ENCODE measurements at regions not wholly inside any gene's neighbourhood (a gene's known extent, or its start where the extent isn't known, plus 50 kb on each side); places are given as distances from the start of the nearest gene placed in this dataset.

DNA sequence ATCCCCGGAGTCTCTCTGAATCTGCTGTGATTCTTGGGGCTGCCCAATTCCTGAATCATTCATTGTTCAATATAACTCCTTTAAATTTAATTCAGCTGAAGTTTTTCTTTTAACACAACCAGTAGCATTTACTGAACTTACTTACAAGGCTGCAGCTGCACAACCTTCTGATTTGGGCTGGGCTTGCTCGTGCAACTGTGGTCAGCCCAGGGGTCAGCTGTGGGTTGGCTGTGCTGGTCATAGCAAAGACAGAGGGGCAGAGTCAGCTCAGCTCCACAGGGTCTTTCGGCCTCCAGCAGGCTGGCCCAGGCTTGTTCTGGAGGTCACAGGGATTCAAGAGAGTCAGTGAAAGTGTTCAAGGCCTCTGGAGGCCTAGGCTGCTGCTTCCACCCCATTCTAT lies 186.1 kb downstream of the MATN1 start:
- H3K4me2 ChIP-seq: no peak overlapping the region
- no peak overlapping the region for H3K27ac ChIP-seq
- H3K79me2 ChIP-seq (ENCODE audit: insufficient read depth, low read depth): no peaks in the 10 kb centered on the region
- no peak overlapping the region for H3K9ac ChIP-seq
- no peak overlapping the region for H3K4me3 ChIP-seq (IDR thresholded peaks at IDR 0.05; ENCODE audit: insufficient read depth, low read depth, low read length)
- H3K27me3 ChIP-seq (ENCODE audit: insufficient read depth, low read depth): no peaks in the 10 kb centered on the region; the same call in 1 of the 2 replicates
- no peak overlapping the region for H2AFZ ChIP-seq (ENCODE audit: low read depth)
- TF ChIP-seq, protein P1, sequence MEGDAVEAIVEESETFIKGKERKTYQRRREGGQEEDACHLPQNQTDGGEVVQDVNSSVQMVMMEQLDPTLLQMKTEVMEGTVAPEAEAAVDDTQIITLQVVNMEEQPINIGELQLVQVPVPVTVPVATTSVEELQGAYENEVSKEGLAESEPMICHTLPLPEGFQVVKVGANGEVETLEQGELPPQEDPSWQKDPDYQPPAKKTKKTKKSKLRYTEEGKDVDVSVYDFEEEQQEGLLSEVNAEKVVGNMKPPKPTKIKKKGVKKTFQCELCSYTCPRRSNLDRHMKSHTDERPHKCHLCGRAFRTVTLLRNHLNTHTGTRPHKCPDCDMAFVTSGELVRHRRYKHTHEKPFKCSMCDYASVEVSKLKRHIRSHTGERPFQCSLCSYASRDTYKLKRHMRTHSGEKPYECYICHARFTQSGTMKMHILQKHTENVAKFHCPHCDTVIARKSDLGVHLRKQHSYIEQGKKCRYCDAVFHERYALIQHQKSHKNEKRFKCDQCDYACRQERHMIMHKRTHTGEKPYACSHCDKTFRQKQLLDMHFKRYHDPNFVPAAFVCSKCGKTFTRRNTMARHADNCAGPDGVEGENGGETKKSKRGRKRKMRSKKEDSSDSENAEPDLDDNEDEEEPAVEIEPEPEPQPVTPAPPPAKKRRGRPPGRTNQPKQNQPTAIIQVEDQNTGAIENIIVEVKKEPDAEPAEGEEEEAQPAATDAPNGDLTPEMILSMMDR (conservative IDR thresholded peaks at IDR 0.05; ENCODE audit: low read depth, low read length): no peak
- no peaks in the 10 kb centered on the region for H3K36me3 ChIP-seq (ENCODE audit: insufficient read depth)
- H3K4me1 ChIP-seq (ENCODE audit: low read depth, poor library complexity, severe bottlenecking): no peaks in the 10 kb centered on the region
- no peaks in the 10 kb centered on the region for H4K20me1 ChIP-seq (ENCODE audit: insufficient read depth)

DNA sequence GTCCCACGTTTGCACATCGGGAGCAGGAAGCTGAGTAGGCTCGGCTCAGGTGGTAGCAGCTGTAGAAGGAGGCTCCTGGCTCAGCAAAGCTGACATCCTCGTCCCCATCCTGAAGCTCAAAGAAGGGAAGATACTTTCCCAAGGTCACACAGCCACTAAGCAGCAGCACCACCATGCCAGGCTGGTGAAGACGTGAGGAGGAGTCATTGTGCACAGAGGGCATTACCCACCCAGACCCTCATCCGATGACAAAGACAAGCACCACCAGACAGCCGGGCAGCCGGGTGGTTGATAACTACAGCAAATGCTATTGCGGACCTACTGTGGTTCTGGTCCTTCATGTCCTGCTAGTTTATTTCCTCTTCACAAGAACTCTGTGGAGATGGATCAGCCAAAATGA lies 186.9 kb downstream of the MATN1 start:
- Histone ChIP-seq H3K4me1 (ENCODE audit: low read depth, poor library complexity, severe bottlenecking) (no peaks in the 10 kb centered on the region), H3K79me2 (ENCODE audit: insufficient read depth, low read depth) (no peaks in the 10 kb centered on the region), H3K27me3 (ENCODE audit: insufficient read depth, low read depth) (peaks cover 2% of the 10 kb centered on the region; the same call in 1 of the 2 replicates), H3K27ac (no peak overlapping the region), H4K20me1 (ENCODE audit: insufficient read depth) (no peaks in the 10 kb centered on the region), H3K9ac (no peak overlapping the region), H2AFZ (ENCODE audit: low read depth) (no peak overlapping the region), H3K4me2 (no peak overlapping the region), H3K4me3 (IDR thresholded peaks at IDR 0.05; ENCODE audit: insufficient read depth, low read depth, low read length) (no peak overlapping the region), H3K36me3 (ENCODE audit: insufficient read depth) (no peaks in the 10 kb centered on the region)
- TF ChIP-seq, protein P1 (conservative IDR thresholded peaks at IDR 0.05; ENCODE audit: low read depth, low read length): no peak

DNA sequence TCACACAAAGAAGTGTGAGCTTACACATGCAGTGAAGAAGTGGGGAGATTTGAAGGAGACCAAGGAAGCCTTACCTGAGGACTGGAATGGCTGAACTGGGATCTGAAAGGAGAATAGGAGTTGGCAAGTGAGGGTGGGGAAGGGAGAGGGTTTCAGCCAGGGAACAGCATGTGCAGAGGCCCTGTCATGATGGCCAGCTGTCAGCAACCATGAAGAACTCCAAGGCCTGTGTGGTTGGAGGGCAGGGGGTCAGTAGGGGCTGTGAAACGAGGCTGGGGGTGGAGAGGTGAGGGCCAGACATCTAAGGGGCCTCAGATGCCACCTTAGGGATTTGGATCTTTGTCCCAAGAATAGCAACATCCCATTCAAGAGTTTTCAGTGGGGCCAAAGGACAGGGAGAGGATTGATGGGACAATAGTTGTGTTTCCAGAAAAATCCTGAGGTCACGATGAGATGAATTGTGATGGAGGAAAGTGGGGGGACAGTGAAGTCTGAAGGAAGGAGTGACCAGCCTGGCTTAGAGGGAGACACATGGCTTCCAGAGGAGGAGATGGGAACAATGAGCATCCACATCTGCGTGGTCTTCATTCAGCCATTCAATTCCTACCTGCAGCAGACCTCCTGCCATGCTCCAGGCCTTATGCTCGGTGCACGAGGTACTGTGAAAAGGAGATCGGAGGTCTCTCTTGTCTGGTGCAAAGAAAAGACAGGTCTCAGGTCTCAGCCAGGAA lies 187.6 kb downstream of the MATN1 start:
- Histone ChIP-seq H3K4me1 (ENCODE audit: low read depth, poor library complexity, severe bottlenecking) (no peaks in the 10 kb centered on the region), H3K27me3 (ENCODE audit: insufficient read depth, low read depth) (peaks cover 8% of the 10 kb centered on the region; the same call in 1 of the 2 replicates), H3K36me3 (ENCODE audit: insufficient read depth) (no peaks in the 10 kb centered on the region), H2AFZ (ENCODE audit: low read depth) (no peak overlapping the region), H4K20me1 (ENCODE audit: insufficient read depth) (no peaks in the 10 kb centered on the region), H3K79me2 (ENCODE audit: insufficient read depth, low read depth) (no peaks in the 10 kb centered on the region), H3K4me2 (no peak overlapping the region), H3K4me3 (IDR thresholded peaks at IDR 0.05; ENCODE audit: insufficient read depth, low read depth, low read length) (no peak overlapping the region), H3K9ac (no peak overlapping the region), H3K27ac (no peak overlapping the region)
- TF ChIP-seq, protein P1 (conservative IDR thresholded peaks at IDR 0.05; ENCODE audit: low read depth, low read length): no peak

DNA sequence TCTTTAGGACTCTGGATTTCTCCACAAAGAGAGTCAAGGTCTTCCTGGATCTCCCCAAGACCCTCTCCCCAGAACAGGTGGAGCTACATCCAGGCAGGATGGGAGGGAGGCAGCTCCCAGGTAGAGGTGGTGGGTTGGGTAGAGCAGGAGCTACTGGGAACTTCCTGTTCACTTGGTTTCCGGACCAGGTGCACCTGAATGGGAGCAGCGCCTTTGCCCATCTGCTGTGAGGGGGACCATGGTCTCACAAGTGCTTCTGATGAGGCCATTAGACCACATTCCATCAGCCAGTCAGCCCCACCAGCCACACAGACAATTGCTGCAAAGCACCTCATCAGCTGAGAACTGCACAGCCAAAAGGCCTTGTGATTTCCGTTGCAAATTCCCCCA lies 188.8 kb downstream of the MATN1 start:
- Histone ChIP-seq H3K4me3 (IDR thresholded peaks at IDR 0.05; ENCODE audit: insufficient read depth, low read depth, low read length) (no peak overlapping the region), H3K9ac (no peak overlapping the region), H3K36me3 (ENCODE audit: insufficient read depth) (no peaks in the 10 kb centered on the region), H4K20me1 (ENCODE audit: insufficient read depth) (no peaks in the 10 kb centered on the region), H3K4me1 (ENCODE audit: low read depth, poor library complexity, severe bottlenecking) (no peaks in the 10 kb centered on the region), H3K4me2 (no peak overlapping the region), H3K27ac (no peak overlapping the region), H2AFZ (ENCODE audit: low read depth) (no peak overlapping the region), H3K79me2 (ENCODE audit: insufficient read depth, low read depth) (no peaks in the 10 kb centered on the region), H3K27me3 (ENCODE audit: insufficient read depth, low read depth) (peaks cover 9% of the 10 kb centered on the region; the same call in 1 of the 2 replicates)
- TF ChIP-seq, protein P1 (conservative IDR thresholded peaks at IDR 0.05; ENCODE audit: low read depth, low read length): no peak

Data from KMS-11 (cell line).